HG02973 (cell line): ENCODE measurements at regions not wholly inside any gene's neighbourhood (a gene's known extent, or its start where the extent isn't known, plus 50 kb on each side); places are given as distances from the start of the nearest gene placed in this dataset.
A peak's percentile ranks its signal among the peaks of the same experiment; 100 is the strongest.
"Not testable (repeated sequence)": the region's sequence is repeated elsewhere in the genome, so short reads cannot be mapped to it uniquely, and the experiment has no call there.

ENCODE experiments used
- ATAC-seq: cut with Tn5 transposase; IDR thresholded peaks from one replicate; pipeline ENCODE4 v1.9.1; 2021; ENCODE audit warnings: moderate library complexity; ENCODE audit not compliant: unreplicated experiment

DNA sequence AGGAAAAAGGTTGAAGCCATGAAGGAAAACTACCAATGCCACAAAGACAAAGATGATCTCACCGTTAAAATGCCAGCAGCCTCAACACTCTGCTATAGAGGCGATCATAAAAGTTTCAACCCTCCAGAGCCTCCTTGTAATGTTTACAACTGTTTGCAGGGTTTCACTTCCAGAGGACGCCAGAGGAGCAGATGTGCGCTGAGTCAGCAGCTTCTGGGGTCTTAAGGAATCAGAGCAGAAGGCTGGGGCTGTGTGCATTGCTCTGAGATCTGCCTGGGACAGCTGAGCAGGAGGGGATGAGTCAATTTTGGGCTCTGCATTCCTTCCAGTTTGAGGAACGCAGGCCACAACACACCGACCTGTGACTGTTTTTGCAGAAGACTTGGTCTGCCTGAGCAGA, 98.3 kb downstream of the TMEM130 start:
- peak; percentile 63 for ATAC-seq

DNA sequence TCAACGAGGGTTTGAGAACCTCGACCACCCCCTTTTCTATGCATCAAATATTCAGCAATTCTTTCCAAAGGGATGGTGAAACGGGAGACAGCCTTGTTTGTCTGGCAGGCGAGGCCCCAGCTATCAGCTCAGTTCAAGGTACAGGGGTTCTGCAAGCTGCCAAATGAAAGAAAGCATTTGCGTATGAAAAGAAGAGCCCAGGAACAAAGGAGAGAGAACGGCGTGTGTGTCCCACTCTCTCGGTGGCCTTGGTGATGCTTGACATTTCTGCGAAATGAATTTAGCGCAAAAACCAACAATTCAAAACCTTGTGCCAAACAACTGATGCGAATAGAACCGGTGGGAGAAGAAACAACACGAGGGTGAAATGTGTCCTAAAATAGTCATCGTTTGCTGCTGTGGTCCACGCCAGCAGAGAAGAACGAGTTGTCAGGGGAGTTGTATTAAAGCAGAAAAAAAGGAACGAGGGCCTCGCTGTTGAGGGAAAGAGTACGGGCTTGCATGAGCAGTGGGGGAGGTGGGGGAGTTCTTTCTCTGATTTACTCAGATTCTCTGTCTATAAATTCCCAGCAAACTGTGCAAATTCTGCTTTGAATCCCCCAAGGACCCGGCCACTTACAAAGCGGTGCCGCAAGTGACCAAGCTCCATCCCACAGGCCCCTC, 97.7 kb downstream of the TMEM130 start:
- no peak for ATAC-seq

DNA sequence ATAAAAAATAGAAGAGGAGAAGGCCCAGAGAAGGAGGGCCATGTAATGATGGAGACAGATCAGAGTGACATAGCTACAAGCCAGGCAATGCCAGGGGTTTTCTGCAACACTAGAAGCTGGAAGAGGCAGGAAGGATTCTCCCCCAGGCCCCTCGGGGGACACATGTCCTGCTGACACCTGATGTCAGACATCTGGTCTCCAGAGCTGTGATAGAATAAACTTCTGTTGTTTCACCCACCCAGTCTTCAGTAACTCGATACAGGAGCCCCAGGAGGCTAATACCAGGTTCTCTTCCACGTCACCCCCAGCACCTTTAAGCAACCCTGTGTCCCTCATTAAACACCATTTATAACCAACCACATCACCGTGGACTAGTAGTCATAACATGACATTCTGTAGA, 94.9 kb downstream of the TMEM130 start:
- ATAC-seq, result no peak

GRCh38 chr7:98777051-98777450, 92.8 kb downstream of the TMEM130 start:
- ATAC-seq, result no peak

- ATAC-seq, result no peak
Measured at GRCh38 chr7:98778421-98778820, 91.4 kb downstream of the TMEM130 start.

DNA sequence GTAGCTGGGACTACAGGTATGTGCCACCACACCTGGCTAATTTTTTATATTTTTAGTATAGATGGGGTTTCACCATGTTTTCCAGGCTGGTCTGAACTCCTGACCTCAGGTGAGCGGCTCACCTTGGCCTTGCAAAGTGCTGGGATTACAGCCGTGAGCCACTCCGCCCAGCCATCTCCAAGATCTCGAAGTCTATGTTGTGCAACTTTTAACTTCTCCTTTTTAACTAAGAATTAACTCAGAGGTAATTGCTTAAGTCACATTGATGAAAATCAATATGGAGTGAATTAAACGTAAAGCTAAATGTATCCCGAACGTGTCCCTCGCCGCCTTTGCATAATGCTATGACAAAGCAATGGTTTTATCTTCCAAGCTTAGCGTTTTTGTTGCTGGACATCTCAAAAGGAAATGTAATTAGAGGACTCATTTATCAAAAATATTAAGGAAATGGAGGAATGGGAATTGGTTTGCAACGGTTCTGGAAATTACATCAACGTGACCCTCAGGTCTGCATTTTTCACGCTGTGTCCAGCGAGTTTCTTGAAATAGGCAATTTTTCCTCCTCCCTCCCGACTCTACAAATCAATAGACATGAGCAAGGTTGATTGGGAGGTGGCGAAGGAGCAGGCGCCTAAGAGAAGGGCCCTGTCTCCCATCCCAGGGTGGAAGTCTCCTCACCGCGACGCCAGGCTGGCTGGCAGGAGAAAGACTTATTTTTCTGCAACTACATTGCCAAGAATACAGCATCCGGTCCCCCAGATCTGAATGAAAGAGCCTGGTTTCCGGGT, 89.8 kb downstream of the TMEM130 start:
- no peak for ATAC-seq

DNA sequence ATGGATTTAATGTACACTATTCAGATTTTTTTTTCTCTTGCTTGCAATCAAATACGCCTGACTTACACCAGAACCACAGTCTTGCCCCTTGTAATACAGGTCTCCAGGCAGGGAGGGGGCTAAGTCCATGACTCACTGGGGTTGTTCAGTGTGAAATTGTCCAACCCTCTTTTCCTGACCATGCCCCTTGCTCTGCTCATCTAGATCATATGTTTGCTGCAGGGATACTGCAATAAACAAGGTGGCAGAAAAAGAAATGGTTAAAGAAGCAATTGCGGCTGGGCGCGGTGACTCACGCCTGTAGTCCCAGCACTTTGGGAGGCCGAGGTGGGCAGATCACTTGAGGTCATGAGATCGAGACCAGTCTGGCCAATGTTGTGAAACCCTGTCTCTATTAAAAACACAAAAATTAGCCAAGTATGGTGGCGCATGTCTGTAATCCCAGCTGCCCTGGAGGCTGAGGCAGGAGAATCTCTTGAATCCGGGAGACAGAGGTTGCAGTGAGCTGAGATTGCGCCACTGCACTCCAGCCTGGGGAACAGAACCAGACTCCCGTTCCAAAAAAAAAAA, 85.5 kb downstream of the TMEM130 start:
- no peak for ATAC-seq

GRCh38 chr7:98785929-98786571, 83.8 kb downstream of the TMEM130 start:
- ATAC-seq, result no peak

DNA sequence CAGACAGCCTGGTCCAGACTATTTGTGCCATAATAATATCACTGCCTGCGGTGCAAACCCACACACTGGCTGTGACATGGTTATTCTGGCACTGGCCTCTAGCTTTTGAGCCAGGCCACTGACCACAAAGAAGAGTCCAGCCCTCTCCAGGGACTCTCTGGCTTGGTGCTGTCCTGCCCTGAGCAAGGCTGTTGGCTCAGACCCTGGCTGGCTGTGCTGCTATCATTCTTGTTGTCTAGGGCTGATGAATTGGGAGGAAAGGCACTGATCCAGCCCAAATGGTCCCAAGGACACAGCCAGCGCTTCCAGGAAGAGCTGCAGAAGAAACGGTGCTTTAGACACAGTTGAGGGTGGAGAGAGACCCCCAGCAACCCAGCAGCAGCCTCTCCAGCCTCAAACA, 80.8 kb downstream of the TMEM130 start:
- ATAC-seq, result no peak

GRCh38 chr7:98794453-98794852, 75.4 kb downstream of the TMEM130 start:
- not testable (repeated sequence) for ATAC-seq

- peak; percentile 88 for ATAC-seq
Measured at GRCh38 chr7:98795741-98796493, 73.9 kb downstream of the TMEM130 start.
